ENCODE measurements at regions not wholly inside any gene's neighbourhood (a gene's known extent, or its start where the extent isn't known, plus 50 kb on each side); places are given as distances from the start of the nearest gene placed in this dataset.

- TF ChIP-seq ZNF318 (IDR thresholded peaks at IDR 0.05; ENCODE audit: borderline replicate concordance in 1 of 2, low read depth in 1 of 2) (no peak), BRCA1 (IDR thresholded peaks at IDR 0.05) (no peak), BRCA1 (CRISPR knock-in tag; IDR thresholded peaks at IDR 0.05) (no peak), USF2 (CRISPR knock-in tag; IDR thresholded peaks at IDR 0.05) (no peak), ZFP30 (CRISPR knock-in tag; IDR thresholded peaks at IDR 0.05; ENCODE audit: borderline replicate concordance) (no peak), ZNF778 (CRISPR knock-in tag; IDR thresholded peaks at IDR 0.05) (no peak), CGGBP1 (CRISPR knock-in tag; IDR thresholded peaks at IDR 0.05) (no peak), ETS1 (conservative IDR thresholded peaks at IDR 0.05; ENCODE audit: control insufficient read depth, low read depth, low read length) (no peak), TBL1XR1 (IDR thresholded peaks at IDR 0.05; ENCODE audit: low read length in 2 of 2) (no peak), POLR2A (conservative IDR thresholded peaks at IDR 0.05) (no peak), RBM15 (IDR thresholded peaks at IDR 0.05; ENCODE audit: insufficient read depth, low read length) (no peak), YY1 (IDR thresholded peaks at IDR 0.05; ENCODE audit: borderline replicate concordance in 1 of 3, control insufficient read depth in 1 of 3, extremely low read depth in 1 of 3, insufficient read depth in 3 of 3, insufficient read length in 1 of 3, insufficient replicate concordance in 2 of 3, low read depth in 1 of 3, low read length in 2 of 3) (peak in 1 of 3 experiments; percentile 65), EHMT2 (IDR thresholded peaks at IDR 0.05) (peak; percentile 80), NFYB (IDR thresholded peaks at IDR 0.05; ENCODE audit: extremely low read depth, insufficient read length) (no peak), ZNF561 (CRISPR knock-in tag; conservative IDR thresholded peaks at IDR 0.05) (no peak), CHD2 (IDR thresholded peaks at IDR 0.05; ENCODE audit: low read depth, low read length) (no peak), ZSCAN32 (CRISPR knock-in tag; IDR thresholded peaks at IDR 0.05) (no peak)
These were observed 543.1 kb upstream of the NECTIN3 start (continued) for GRCh38 chr3:110528305-110529121.

Measured in K562 (cell line).